H1 (cell line): ENCODE measurements at regions not wholly inside any gene's neighbourhood (a gene's known extent, or its start where the extent isn't known, plus 50 kb on each side); places are given as distances from the start of the nearest gene placed in this dataset.

Experiments
- CTCF ChIA-PET: fragments of 300-600 bp; sonication (Branson Sonifier 250); formaldehyde crosslinking; loops from one replicate; lab custom pipeline; 2021; ENCODE audit not compliant: partially characterized antibody; lab: Charles Lee
- POLR2A ChIA-PET: fragments of 300-600 bp; sonication (Branson Sonifier 250); formaldehyde crosslinking; loops from one replicate; lab custom pipeline; 2021; ENCODE audit warnings: inconsistent platforms; ENCODE audit not compliant: partially characterized antibody; lab: Charles Lee
- DNase-seq, 2 experiments: peaks; one replicate each; pipeline versions ENCODE4 v3.0.0 to v3.0.0-alpha.2; 2010 to 2022; ENCODE audit warnings: low spot score in 2 of 2, low read depth in 1 of 2, mixed read lengths in 1 of 2
- FAIRE-seq: peaks from 2 replicates; lab custom pipeline; 2011; peaks lifted over from hg19 to GRCh38; lab: Jason Lieb, UNC
- H2AFZ ChIP-seq: 2 replicates; pipeline ENCODE4 v1.8.1; 2012; ENCODE audit warnings: low read length, inconsistent platforms
- H2AK5ac ChIP-seq: 2 replicates; pipeline ENCODE4 v1.6.1; 2013; ENCODE audit warnings: low read depth, low read length
- H2BK120ac ChIP-seq: replicated peaks from 2 replicates; pipeline ENCODE3; 2013; ENCODE audit warnings: low read depth, low read length, inconsistent platforms
- H2BK12ac ChIP-seq: 2 replicates; pipeline ENCODE4 v1.6.1; 2013; ENCODE audit warnings: low read depth, low read length
- H2BK15ac ChIP-seq: 2 replicates; pipeline ENCODE4 v1.6.1; 2013; ENCODE audit warnings: low read length
- H2BK20ac ChIP-seq: 2 replicates; pipeline ENCODE4 v1.6.1; 2013; ENCODE audit warnings: low read length
- H2BK5ac ChIP-seq: 2 replicates; pipeline ENCODE4 v1.6.1; 2013; ENCODE audit warnings: low read depth, low read length
- H3K14ac ChIP-seq: 2 replicates; pipeline ENCODE4 v1.6.1; 2013; ENCODE audit warnings: inconsistent platforms; ENCODE audit not compliant: insufficient read length
- H3K18ac ChIP-seq: 2 replicates; pipeline ENCODE4 v1.6.1; 2013; ENCODE audit warnings: low read length; ENCODE audit errors: extremely low read depth
- H3K23ac ChIP-seq: 2 replicates; pipeline ENCODE4 v1.6.1; 2013; ENCODE audit warnings: inconsistent platforms; ENCODE audit not compliant: insufficient read length
- H3K23me2 ChIP-seq: 2 replicates; pipeline ENCODE4 v1.6.1; 2013; ENCODE audit warnings: low read depth, low read length
- H3K27ac ChIP-seq: 2 replicates; pipeline ENCODE4 v1.6.1; 2011; ENCODE audit warnings: low read depth, low read length, inconsistent platforms
- H3K27me3 ChIP-seq, 4 experiments: replicated peaks in 1 of 4; 1 replicate in 1 of 4; 2 replicates in 3 of 4; pipeline versions ENCODE4 v1.6.1 to v1.8.1; 2011 to 2013; ENCODE audit warnings: low read length in 3 of 4, mild to moderate bottlenecking in 3 of 4, inconsistent platforms in 2 of 4, mixed read lengths in 2 of 4, moderate library complexity in 1 of 4; ENCODE audit not compliant: control insufficient read depth in 3 of 4, insufficient read depth in 3 of 4; ENCODE audit errors: extremely low read depth in 1 of 4
- H3K36me3 ChIP-seq, 4 experiments: 2 replicates each; pipeline versions ENCODE4 v1.6.1 to v1.8.1; 2011 to 2013; ENCODE audit warnings: mild to moderate bottlenecking in 4 of 4, low read length in 3 of 4, moderate library complexity in 2 of 4, control low read depth in 1 of 4, inconsistent platforms in 1 of 4; ENCODE audit not compliant: insufficient read depth in 4 of 4, control insufficient read depth in 2 of 4
- H3K4ac ChIP-seq: replicated peaks from 2 replicates; pipeline ENCODE3; 2013; ENCODE audit warnings: low read length, low read depth, mixed read lengths, inconsistent platforms; ENCODE audit not compliant: insufficient read length
- H3K4me1 ChIP-seq, 4 experiments: replicated peaks in 1 of 4; 1 replicate in 1 of 4; 2 replicates in 3 of 4; pipeline versions ENCODE4 v1.6.1 to v1.8.1; 2011 to 2013; ENCODE audit warnings: low read length in 3 of 4, inconsistent platforms in 2 of 4, mixed read lengths in 1 of 4; ENCODE audit not compliant: insufficient read depth in 4 of 4, control insufficient read depth in 3 of 4
- H3K4me2 ChIP-seq, 2 experiments: 2 replicates each; pipeline versions ENCODE4 v1.6.1 to v1.8.1; 2011 to 2013; ENCODE audit warnings: low read depth in 2 of 2, low read length in 2 of 2, control low read depth in 1 of 2, inconsistent platforms in 1 of 2, mild to moderate bottlenecking in 1 of 2; ENCODE audit not compliant: insufficient read depth in 1 of 2
- H3K4me3 ChIP-seq, 4 experiments: fragments of 200-600, 300-600 bp in 1 of 4; sonication (generic), shearing (Covaris generic), sonication (Bioruptor Twin) in 1 of 4; 2 replicates each; pipeline versions ENCODE4 v1.5.1 to v1.8.1; 2011 to 2016; ENCODE audit warnings: low read length in 4 of 4, low read depth in 3 of 4, control low read depth in 2 of 4, inconsistent platforms in 2 of 4, mild to moderate bottlenecking in 2 of 4, mixed read lengths in 1 of 4, moderate library complexity in 1 of 4; ENCODE audit not compliant: insufficient read depth in 2 of 4; ENCODE audit errors: extremely low read depth in 1 of 4
- H3K56ac ChIP-seq: replicated peaks from 2 replicates; pipeline ENCODE3; 2013; ENCODE audit warnings: low read depth, mild to moderate bottlenecking, mixed read lengths, low read length, inconsistent platforms; ENCODE audit not compliant: insufficient read length
- H3K79me1 ChIP-seq: 2 replicates; pipeline ENCODE4 v1.6.1; 2013; ENCODE audit warnings: low read depth, low read length, control low read depth
- H3K79me2 ChIP-seq, 2 experiments: 2 replicates each; pipeline versions ENCODE4 v1.6.1 to v1.8.1; 2012 to 2013; ENCODE audit warnings: low read length in 2 of 2, mild to moderate bottlenecking in 2 of 2, inconsistent platforms in 1 of 2; ENCODE audit not compliant: insufficient read depth in 2 of 2, control insufficient read depth in 1 of 2
- H3K9ac ChIP-seq, 4 experiments: replicated peaks in 1 of 4; 1 replicate in 1 of 4; 2 replicates in 3 of 4; pipeline versions ENCODE4 v1.6.1 to v1.8.1; 2011 to 2013; ENCODE audit warnings: low read depth in 3 of 4, low read length in 3 of 4, control low read depth in 2 of 4, mild to moderate bottlenecking in 2 of 4, moderate library complexity in 2 of 4, inconsistent platforms in 1 of 4; ENCODE audit errors: extremely low read depth in 1 of 4
- H3K9me3 ChIP-seq, 2 experiments: 2 replicates each; pipeline versions ENCODE4 v1.6.1 to v1.8.1; 2012 to 2013; ENCODE audit warnings: mild to moderate bottlenecking in 2 of 2, moderate library complexity in 2 of 2, control low read depth in 1 of 2, inconsistent platforms in 1 of 2, low read depth in 1 of 2, low read length in 1 of 2, mixed read lengths in 1 of 2; ENCODE audit not compliant: insufficient read depth in 2 of 2
- H4K20me1 ChIP-seq, 2 experiments: replicated peaks in 1 of 2; 2 replicates each; pipeline versions ENCODE3 to v1.8.1; 2011 to 2013; ENCODE audit warnings: inconsistent platforms in 2 of 2, low read length in 2 of 2, mild to moderate bottlenecking in 1 of 2; ENCODE audit not compliant: insufficient read depth in 2 of 2, control insufficient read depth in 1 of 2
- H4K5ac ChIP-seq: 2 replicates; pipeline ENCODE4 v1.6.1; 2013; ENCODE audit warnings: low read length, low read depth, mixed read lengths, inconsistent platforms; ENCODE audit not compliant: insufficient read length
- H4K8ac ChIP-seq: 2 replicates; pipeline ENCODE4 v1.8.0; 2013; ENCODE audit warnings: mild to moderate bottlenecking, moderate library complexity, low read length, inconsistent platforms; ENCODE audit not compliant: insufficient read depth; ENCODE audit errors: extremely low read depth
- H4K91ac ChIP-seq: replicated peaks from 2 replicates; pipeline ENCODE3; 2013; ENCODE audit warnings: low read length, mixed read lengths, inconsistent platforms; ENCODE audit not compliant: insufficient read length
- CBX5 ChIP-seq: fragments of 300-800, 300-1000 bp; sonication (generic); IDR thresholded peaks from 2 replicates; pipeline ENCODE4 v1.7.1; 2016; ENCODE audit warnings: antibody characterized with exemption, low read length, low read depth
- CHD2 ChIP-seq: IDR thresholded peaks from 2 replicates; pipeline ENCODE4 v1.6.1; 2012; ENCODE audit warnings: low read length, improper control_type of control experiment
- CREB1 ChIP-seq: IDR thresholded peaks from 2 replicates; pipeline ENCODE4 v1.6.1; 2012; ENCODE audit warnings: inconsistent platforms
- CTBP2 ChIP-seq: IDR thresholded peaks from 2 replicates; pipeline ENCODE4 v1.7.0; 2011; ENCODE audit warnings: borderline replicate concordance, mild to moderate bottlenecking, moderate library complexity, mixed read lengths, low read length; ENCODE audit not compliant: insufficient read depth, insufficient read length
- EP300 ChIP-seq, 2 experiments: IDR thresholded peaks; 1 replicate in 1 of 2; 2 replicates in 1 of 2; pipeline ENCODE4 v1.6.1; 2011 to 2012; ENCODE audit warnings: low read depth in 2 of 2, low read length in 2 of 2, mild to moderate bottlenecking in 2 of 2, borderline replicate concordance in 1 of 2, inconsistent platforms in 1 of 2, moderate library complexity in 1 of 2
- HDAC2 ChIP-seq, 2 experiments: fragments of 300-600 bp in 1 of 2; sonication (generic) in 1 of 2; IDR thresholded peaks; 2 replicates each; pipeline ENCODE4 v1.6.1; 2011 to 2012; ENCODE audit warnings: low read depth in 2 of 2, low read length in 2 of 2, mild to moderate bottlenecking in 2 of 2, moderate library complexity in 2 of 2, borderline replicate concordance in 1 of 2, inconsistent platforms in 1 of 2
- POLR2AphosphoS5 ChIP-seq: IDR thresholded peaks from 2 replicates; pipeline ENCODE4 v1.6.1; 2011; ENCODE audit warnings: low read depth, low read length
- RBBP5 ChIP-seq: IDR thresholded peaks from 2 replicates; pipeline ENCODE4 v1.7.1; 2012; ENCODE audit warnings: low read depth, mild to moderate bottlenecking, inconsistent platforms, low read length, moderate library complexity, borderline replicate concordance
- RFX5 ChIP-seq: IDR thresholded peaks from 2 replicates; pipeline ENCODE4 v1.6.1; 2011; ENCODE audit warnings: low read depth, low read length, improper control_type of control experiment, borderline replicate concordance
- SP1 ChIP-seq: IDR thresholded peaks from 2 replicates; pipeline ENCODE4 v1.6.1; 2011; ENCODE audit warnings: low read depth, low read length
- TAF1 ChIP-seq: IDR thresholded peaks from 2 replicates; pipeline ENCODE4 v1.6.1; 2011; ENCODE audit warnings: mild to moderate bottlenecking, low read depth, low read length
- TCF12 ChIP-seq: IDR thresholded peaks from 2 replicates; pipeline ENCODE4 v1.6.1; 2011; ENCODE audit warnings: low read depth, mild to moderate bottlenecking, low read length
- YY1 ChIP-seq: IDR thresholded peaks from 2 replicates; pipeline ENCODE4 v1.6.1; 2011; ENCODE audit warnings: low read depth, mild to moderate bottlenecking, low read length
- WGBS, 2 experiments: shearing (Covaris generic) in 1 of 2; methylation state at CpG; one replicate each; pipeline versions ENCODE4 v1.1.6 to v1.1.7; 2013 to 2015; ENCODE audit warnings: low lambda C conversion rate in 2 of 2, mixed read lengths in 2 of 2, inconsistent platforms in 1 of 2, low coverage in 1 of 2, missing lambda C conversion rate in 1 of 2; ENCODE audit not compliant: insufficient replicate concordance in 2 of 2, insufficient coverage in 1 of 2, insufficient read length in 1 of 2; ENCODE audit errors: extremely low coverage in 1 of 2, missing lambda C conversion rate in 1 of 2; 5-methylcytosine and 5-hydroxymethylcytosine counted together
- TF ChIP-seq, protein P1 (sequence below): IDR thresholded peaks from 2 replicates; pipeline ENCODE4 v1.6.1; 2012; ENCODE audit warnings: inconsistent platforms

DNA sequence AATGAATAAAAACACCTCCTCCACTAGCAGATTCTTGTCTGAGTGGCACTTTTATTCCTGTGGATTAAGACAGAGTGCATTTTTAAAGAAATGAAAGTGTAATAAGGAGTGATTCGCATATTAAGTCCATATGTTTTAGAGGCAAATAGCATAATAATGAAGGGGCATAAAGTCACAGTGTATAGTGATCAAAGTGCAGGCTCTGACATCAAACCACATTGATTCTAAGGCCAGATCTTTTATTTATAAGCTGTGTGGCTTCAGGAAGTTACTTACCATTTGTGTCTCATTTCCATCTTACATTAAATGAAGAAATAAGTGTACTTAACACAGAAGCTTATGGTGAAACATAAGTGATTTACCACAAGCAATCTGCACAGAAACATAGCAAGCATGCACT lies 332.8 kb downstream of the GASK1B start:
- no peak overlapping the region for H2AFZ ChIP-seq
- no peak overlapping the region for H3K27ac ChIP-seq
- no peak overlapping the region for H2BK15ac ChIP-seq
- CTCF ChIA-PET = interaction anchor here (0.6 kb wide), 1 partner anchor 35 kb away, joined by 3 read pairs; no protein-coding TSS in a partner anchor
- no peaks in the 10 kb centered on the region for H3K27me3 ChIP-seq
- DNase-seq (no peak), FAIRE-seq (no peak)
- no peak overlapping the region for H2BK5ac ChIP-seq
- no peak overlapping the region for H2BK12ac ChIP-seq
- H3K4me1 ChIP-seq = peaks cover 0 to 2% (median 0%) of the 10 kb centered on the region in 4 experiments; a peak in 1 of 7 replicates
- H3K23me2 ChIP-seq = no peaks in the 10 kb centered on the region
- no peaks in the 10 kb centered on the region for H3K9me3 ChIP-seq
- H2BK20ac ChIP-seq = no peak overlapping the region
- H4K8ac ChIP-seq = no peak overlapping the region
- H3K4me2 ChIP-seq = no peak overlapping the region
- H3K9ac ChIP-seq = no peak overlapping the region
- H3K79me1 ChIP-seq = no peaks in the 10 kb centered on the region
- no peak overlapping the region for H3K18ac ChIP-seq
- no peak overlapping the region for H4K91ac ChIP-seq
- no peak overlapping the region for H3K4ac ChIP-seq
- no peak overlapping the region for H3K23ac ChIP-seq
- H3K79me2 ChIP-seq = no peaks in the 10 kb centered on the region
- no peak overlapping the region for H2BK120ac ChIP-seq
- H3K14ac ChIP-seq = no peak overlapping the region
- H2AK5ac ChIP-seq = no peak overlapping the region
- 76% methylated on average over 1 of the region's 1 CpG; no CpG with 5 or more reads in 1 of the 2 experiments for WGBS, 2 experiments
- H3K36me3 ChIP-seq = no peaks in the 10 kb centered on the region
- no peak overlapping the region for H3K4me3 ChIP-seq
- no peaks in the 10 kb centered on the region for H4K20me1 ChIP-seq
- H4K5ac ChIP-seq = no peak overlapping the region
- H3K56ac ChIP-seq = no peak overlapping the region
- POLR2A ChIA-PET = no interaction called here
- no peak for TF ChIP-seq HDAC2 (IDR thresholded peaks at IDR 0.05; ENCODE audit: borderline replicate concordance in 1 of 2, low read depth in 2 of 2, low read length in 2 of 2)
- TF ChIP-seq POLR2AphosphoS5 = no peak
- no peak for TF ChIP-seq CTBP2
- TF ChIP-seq TAF1 = no peak
- TF ChIP-seq RBBP5 = no peak
- no peak for TF ChIP-seq SP1
- TF ChIP-seq, protein P1, sequence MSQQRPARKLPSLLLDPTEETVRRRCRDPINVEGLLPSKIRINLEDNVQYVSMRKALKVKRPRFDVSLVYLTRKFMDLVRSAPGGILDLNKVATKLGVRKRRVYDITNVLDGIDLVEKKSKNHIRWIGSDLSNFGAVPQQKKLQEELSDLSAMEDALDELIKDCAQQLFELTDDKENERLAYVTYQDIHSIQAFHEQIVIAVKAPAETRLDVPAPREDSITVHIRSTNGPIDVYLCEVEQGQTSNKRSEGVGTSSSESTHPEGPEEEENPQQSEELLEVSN = no peak
- TF ChIP-seq CHD2 = no peak
- no peak for TF ChIP-seq RFX5
- no peak for TF ChIP-seq CBX5
- TF ChIP-seq TCF12 = no peak
- no peak for TF ChIP-seq CREB1
- TF ChIP-seq YY1 = no peak
- no peak for TF ChIP-seq EP300 (IDR thresholded peaks at IDR 0.05; ENCODE audit: borderline replicate concordance in 1 of 2, low read depth in 2 of 2, low read length in 2 of 2)
